ENCODE measurements at regions not wholly inside any gene's neighbourhood (a gene's known extent, or its start where the extent isn't known, plus 50 kb on each side); places are given as distances from the start of the nearest gene placed in this dataset.

DNA sequence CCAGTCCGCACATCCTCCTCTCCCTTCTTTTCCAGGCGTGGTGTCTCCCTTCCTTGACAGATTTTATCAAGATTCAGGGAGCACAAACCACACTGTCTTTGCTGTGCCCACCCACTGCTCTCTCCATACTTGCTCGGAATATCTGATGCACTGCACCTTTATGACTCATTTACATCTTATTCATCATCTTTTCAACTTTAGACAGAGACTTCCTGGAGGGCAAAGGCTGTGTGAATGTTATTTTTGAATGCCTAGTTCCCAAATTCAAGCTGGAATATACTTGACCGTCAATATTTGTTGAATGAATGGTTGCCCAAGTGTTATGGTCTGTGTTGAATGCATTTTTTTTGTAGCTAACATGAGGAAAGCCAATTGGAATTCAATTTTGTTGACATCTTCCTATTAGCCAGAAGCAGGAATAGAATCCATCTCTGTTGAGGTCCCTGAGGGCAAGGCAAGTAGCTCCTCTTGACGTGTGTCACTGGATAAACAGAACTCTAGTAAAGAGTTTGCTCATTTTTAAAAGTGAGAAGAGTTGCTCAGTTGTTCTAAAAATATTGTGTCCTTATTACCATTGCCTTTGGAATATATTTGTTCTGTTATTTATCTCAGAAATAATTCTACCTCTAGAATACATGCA, 95.0 kb downstream of the KLF6 start:
- DNase-seq: no peak

GRCh38 chr10:3687510-3688081, 97.4 kb downstream of the KLF6 start:
- DNase-seq: no peak

- no peak for DNase-seq
These were observed 99.6 kb downstream of the KLF6 start for GRCh38 chr10:3685384-3685783.

- no peak for DNase-seq
These were observed 100.1 kb downstream of the KLF6 start for GRCh38 chr10:3684891-3685290.

DNA sequence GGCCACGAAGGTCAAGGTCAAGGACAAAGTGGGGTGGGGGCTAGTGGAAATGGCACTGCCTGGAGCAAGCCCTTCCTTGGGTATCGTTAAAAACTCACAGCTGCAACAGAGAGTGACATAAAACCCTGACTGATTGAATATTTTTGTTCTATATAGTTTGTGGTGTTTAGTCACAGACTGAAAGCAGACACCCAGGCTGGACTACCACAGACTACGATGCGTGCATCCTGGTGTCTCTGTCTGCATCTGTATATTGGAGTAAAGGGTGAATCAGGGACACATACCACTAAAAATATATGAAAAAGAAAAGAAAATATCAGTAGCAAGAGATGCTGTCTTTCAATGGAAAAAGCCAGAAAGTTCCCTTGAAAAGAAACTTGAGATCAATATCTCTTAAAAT, 101.4 kb downstream of the KLF6 start:
- DNase-seq: no peak

DNA sequence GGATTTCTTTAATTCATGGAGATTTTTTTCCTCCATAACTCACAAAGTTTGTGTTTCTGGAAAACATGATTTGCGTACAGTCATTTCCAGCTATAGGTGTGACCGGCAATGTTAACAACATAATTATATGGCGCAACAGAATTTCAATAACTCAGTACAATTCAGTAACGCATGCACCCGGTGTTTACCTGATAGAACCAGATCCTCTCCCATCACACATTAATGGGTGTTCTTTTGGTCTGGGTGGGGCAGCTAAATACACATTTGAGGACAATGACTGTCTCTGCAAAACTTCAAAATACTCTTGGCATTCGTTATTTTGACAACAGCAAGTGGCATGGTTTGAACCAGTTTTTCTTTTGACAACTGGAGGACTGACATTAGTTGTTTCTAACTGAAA, 102.3 kb downstream of the KLF6 start:
- DNase-seq: no peak

DNA sequence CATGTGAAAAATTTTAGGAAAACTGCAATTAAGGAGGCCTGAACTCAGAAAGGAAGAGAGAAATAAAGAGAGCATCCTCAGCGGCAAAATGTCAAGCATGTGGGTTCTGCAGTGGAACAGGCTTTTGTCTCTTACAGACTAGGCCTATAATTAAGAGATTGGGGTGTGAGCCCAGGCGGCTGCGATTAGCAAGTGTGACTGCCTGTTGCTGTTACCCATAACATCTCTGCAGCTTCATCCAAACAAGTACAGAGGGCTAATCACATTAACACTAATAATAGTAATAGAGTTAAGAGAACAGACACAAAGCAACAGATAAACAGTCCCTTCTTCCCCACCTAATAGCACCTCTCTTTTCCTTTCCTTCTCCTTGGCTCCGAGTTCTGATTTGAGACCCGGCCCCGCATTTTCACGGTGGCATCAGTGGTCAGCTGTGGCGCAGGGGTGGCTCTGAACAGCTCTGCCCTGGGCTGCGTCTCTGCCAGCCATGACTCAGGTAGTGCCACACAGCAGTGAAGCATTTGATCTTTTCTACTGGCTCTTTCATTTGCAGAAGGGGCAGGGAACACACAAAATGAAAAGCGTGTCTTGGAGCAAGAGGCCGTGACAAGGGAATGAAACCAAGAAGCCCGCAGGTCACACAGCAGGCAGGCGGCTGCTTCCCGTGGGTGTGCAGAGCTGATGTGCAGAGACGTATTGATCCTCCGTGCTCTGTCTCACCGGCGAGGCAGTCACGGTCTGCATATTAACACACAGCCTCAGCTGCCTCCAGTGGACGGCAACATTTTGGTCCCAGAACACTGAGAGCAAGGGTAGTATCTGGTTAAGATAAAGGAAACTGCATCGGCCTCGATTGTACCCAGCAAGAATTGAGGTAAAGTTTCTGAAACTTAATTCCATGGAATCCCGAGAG, 103.1 kb downstream of the KLF6 start:
- DNase-seq: no peak

- DNase-seq: no peak
These were observed 104.9 kb downstream of the KLF6 start for GRCh38 chr10:3679950-3680629.

- no peak for DNase-seq
These were observed 106.3 kb downstream of the KLF6 start for GRCh38 chr10:3678629-3679227.

GRCh38 chr10:3676564-3676963, 108.4 kb downstream of the KLF6 start:
- no peak for DNase-seq

DNA sequence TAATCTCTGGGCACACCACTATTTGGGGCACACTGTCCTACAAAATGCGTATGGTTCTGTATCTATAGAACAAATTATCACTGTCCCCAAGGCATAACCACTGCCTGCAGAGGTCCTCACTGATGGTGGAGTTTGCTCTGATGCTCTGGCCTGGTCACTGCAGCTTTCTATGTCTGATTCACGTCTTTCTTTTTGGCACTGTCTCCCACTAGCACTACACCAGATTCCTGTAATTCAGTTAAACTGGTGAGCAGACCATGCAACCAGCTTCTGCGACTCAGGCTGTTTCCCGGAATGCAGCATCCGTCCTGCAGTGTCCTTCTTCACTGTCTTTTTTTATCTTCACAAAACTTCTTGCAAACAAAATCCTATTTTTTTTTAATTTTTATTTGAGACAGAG, 112.8 kb downstream of the KLF6 start:
- DNase-seq: no peak

DNA sequence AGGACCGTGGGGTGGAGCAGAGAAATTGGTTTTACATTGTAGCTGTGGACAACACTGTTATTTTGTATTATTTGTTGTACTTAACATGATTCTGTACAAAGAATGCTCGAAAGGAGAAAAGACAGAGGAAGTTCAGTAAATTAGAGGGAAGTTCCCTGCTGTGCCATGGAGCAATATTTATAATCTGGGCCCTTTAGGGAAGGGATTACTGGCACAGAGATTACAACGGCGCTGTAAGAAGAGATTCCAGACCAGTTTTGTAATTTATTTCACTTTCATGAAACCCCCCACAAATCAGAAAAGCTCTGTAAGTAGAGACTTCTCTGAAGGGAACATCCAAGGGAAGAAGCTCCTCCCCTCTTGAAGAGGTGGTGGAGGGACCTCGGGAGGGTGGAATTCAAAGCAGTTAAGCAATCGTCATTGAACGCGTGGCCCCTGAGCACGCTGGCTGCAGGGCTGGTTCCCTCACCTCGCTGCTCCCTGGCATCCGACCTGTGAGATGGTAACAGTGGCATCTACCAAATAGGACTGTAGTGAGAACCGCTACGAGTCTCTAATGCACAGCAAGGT, 113.5 kb downstream of the KLF6 start:
- no peak for DNase-seq

DNA sequence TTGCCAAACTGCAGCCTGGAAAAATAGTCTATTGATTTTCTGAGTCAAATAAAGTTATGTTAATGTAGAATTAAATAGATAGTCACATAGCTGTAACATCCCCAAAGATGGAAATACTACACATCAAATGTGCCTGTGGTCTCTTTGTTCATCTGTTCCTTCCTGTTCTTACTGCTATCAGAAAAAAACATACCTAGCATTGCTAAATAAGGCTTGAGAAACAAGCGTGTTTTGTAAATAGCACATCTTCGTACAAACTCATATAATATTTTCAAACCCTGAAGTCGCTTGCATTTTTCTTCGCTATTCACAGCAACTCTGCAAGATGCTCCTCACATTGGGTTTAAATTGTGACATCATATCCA, 116.1 kb downstream of the KLF6 start:
- DNase-seq: no peak

- DNase-seq: peak; percentile 79
These were observed 116.6 kb downstream of the KLF6 start for GRCh38 chr10:3668276-3668965.

GRCh38 chr10:3666525-3667302, 118.3 kb downstream of the KLF6 start:
- DNase-seq: peak; percentile 47

DNA sequence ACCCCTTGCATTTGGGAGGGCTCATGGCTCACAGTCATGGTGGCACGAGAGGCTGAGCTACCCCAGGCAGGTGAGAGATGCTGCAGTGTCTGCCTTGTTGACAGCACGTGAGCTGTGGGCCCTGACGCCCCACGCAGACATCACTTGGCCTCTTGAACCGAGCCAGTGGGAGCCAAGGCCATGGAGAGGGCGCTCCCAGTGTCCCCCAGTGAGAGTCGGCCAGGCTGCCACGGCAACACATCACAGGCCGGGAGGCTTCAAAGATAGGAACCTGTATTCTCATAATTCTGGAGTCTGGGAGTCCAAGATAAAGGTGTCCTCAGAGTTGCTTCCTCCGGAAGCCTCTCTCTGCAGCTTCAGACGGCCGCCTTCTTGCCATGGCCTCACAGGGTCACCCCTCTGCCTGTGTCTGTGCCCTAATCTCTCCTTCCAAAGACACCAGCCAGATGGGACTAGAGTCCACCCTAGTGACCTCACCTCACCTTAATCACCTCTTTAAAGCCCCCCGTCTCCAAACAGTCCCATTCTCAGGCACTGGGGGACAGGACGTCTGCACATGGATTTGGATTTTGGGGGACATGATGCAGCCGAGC, 119.6 kb downstream of the KLF6 start:
- no peak for DNase-seq

DNA sequence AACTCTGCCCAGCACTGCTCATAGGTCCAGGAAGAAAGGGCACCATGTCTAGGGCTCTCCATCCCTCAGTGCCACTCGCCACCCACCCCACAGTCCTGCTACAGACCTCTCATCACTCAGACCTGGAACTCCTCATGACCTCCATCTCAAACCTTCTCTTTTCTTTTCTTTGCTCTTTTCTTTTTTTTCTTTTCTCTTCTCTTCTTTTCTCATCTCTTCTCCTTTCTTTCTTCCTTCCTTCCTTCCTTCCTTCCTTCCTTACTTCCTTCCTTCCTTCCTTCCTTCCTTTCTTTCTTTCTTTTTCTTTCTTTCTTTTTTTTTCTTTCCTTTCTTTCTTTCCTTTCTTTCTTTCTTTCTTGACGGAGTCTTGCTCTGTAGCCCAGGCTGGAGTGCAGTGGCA, 122.2 kb downstream of the KLF6 start:
- DNase-seq: no peak

- DNase-seq: no peak
These were observed 123.7 kb downstream of the KLF6 start for GRCh38 chr10:3661271-3661670.

GRCh38 chr10:3660753-3661152, 124.3 kb downstream of the KLF6 start:
- no peak for DNase-seq

DNA sequence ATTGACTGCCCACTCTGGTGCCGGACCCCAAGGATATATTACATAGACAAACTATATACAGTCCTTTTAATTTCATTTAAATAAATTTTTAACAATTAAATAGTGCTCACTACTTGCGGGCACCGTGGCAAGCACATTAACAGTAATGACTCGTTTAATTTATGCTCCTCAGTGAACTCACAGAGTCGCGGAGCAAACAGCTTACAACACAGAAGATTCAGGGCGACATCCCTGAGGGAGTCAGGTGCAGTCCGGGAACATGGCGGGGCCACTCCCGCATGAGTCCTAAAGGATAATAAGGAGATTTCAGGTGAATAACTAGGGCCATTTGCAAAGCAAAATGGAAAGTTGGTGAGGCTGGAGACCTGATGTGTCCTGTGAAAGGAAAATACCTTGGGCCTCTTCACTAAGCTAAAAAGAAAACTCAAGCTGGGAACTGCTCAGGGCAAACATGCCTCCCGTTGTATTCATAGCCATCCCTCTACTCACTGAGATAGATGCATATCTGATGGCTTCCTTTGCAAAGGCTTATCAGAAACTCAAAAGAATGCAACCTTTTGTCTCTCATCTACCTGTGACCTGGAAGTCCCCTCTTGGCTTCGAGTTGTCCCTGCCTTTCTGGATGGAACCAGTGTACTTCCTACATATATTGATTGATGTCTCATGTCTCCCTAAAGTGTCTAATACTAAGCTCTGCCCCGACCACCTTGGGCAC, 125.6 kb downstream of the KLF6 start:
- DNase-seq: no peak

Data from CD4-positive, alpha-beta T cell treated with Interleukin-10 for 1 hour (primary cell).